K562 (cell line): ENCODE measurements at regions not wholly inside any gene's neighbourhood (a gene's known extent, or its start where the extent isn't known, plus 50 kb on each side); places are given as distances from the start of the nearest gene placed in this dataset.

Experiments
- ATAC-seq: fragments of 200-7000 bp; cut with Tn5 transposase; 3 replicates; pipeline ENCODE4 v1.9.1; 2020; ENCODE audit warnings: moderate library complexity
- BruUV-seq: library from RNA; stranded (reverse); fragments of 400-500 nt; replicated peaks from 2 replicates; lab custom pipeline; 2021; lab: Mats Ljungman, UMichigan
- CTCF ChIA-PET: fragments of 300-600 bp; formaldehyde crosslinking; extraction: SDS; loops from one replicate; lab custom pipeline; 2021; ENCODE audit warnings: low intra/inter-chr PET ratio; lab: Yijun Ruan, JAX
- POLR2A ChIA-PET: fragments of 300-600, 350-650 bp; sonication (Branson Sonifier 250); formaldehyde crosslinking; extraction: SDS; loops from one replicate; lab custom pipeline; 2021; ENCODE audit warnings: antibody characterized with exemption, inconsistent platforms; lab: Yijun Ruan, JAX
- DNase-seq, 4 experiments: peaks; one replicate each; pipeline versions ENCODE4 v3.0.0 to v3.0.0-alpha.2; 2011 to 2018; ENCODE audit warnings: low spot score in 3 of 4, mixed read lengths in 3 of 4; ENCODE audit errors: extremely low read depth in 1 of 4
- FAIRE-seq: peaks from 2 replicates; lab custom pipeline; 2011; peaks lifted over from hg19 to GRCh38; lab: Jason Lieb, UNC
- H2AFZ ChIP-seq: 2 replicates; pipeline ENCODE4 v1.6.0; 2011; ENCODE audit warnings: low read depth, low read length, control low read depth, inconsistent platforms
- H3K27ac ChIP-seq: fragments of 200-600 bp; 3 replicates; pipeline ENCODE4 v1.8.0; 2011; ENCODE audit warnings: low read depth, mild to moderate bottlenecking, control low read depth, inconsistent platforms, low read length, moderate library complexity, mixed read lengths; ENCODE audit errors: extremely low read depth
- H3K27me3 ChIP-seq, 2 experiments: fragments of 300-600 bp in 1 of 2; 2 replicates in 1 of 2; 3 replicates in 1 of 2; pipeline versions ENCODE4 v1.6.0 to v1.8.0; 2011; ENCODE audit warnings: inconsistent platforms in 2 of 2, low read length in 2 of 2, mild to moderate bottlenecking in 1 of 2, mixed read lengths in 1 of 2, moderate library complexity in 1 of 2; ENCODE audit not compliant: control insufficient read depth in 2 of 2, insufficient read depth in 2 of 2
- H3K36me3 ChIP-seq: fragments of 300-600 bp; 3 replicates; pipeline ENCODE4 v1.8.0; 2011; ENCODE audit warnings: mild to moderate bottlenecking, low read length, inconsistent platforms; ENCODE audit not compliant: control insufficient read depth, insufficient read depth
- H3K4me1 ChIP-seq, 2 experiments: fragments of 200-600 bp in 1 of 2; replicated peaks in 1 of 2; 2 replicates in 1 of 2; 3 replicates in 1 of 2; pipeline versions ENCODE4 v1.5.1 to v1.8.0; 2011; ENCODE audit warnings: inconsistent platforms in 2 of 2, low read length in 2 of 2, mild to moderate bottlenecking in 1 of 2, mixed read lengths in 1 of 2, moderate library complexity in 1 of 2; ENCODE audit not compliant: control insufficient read depth in 2 of 2, insufficient read depth in 2 of 2
- H3K4me2 ChIP-seq: 2 replicates; pipeline ENCODE4 v1.6.1; 2011; ENCODE audit warnings: low read length, control low read depth, inconsistent platforms, mixed read lengths; ENCODE audit not compliant: insufficient read depth
- H3K4me3 ChIP-seq: fragments of 200-600 bp; sonication (generic), shearing (Covaris generic); 2 replicates; pipeline ENCODE4 v1.5.1; 2016; ENCODE audit warnings: control low read depth, inconsistent platforms
- H3K79me2 ChIP-seq: fragments of 200-600 bp; 3 replicates; pipeline ENCODE4 v1.8.0; 2011; ENCODE audit warnings: low read length, inconsistent platforms; ENCODE audit not compliant: control insufficient read depth, insufficient read depth
- H3K9ac ChIP-seq, 2 experiments: 2 replicates each; pipeline versions ENCODE4 v1.6.0 to v1.6.1; 2011; ENCODE audit warnings: low read depth in 2 of 2, low read length in 2 of 2, control low read depth in 1 of 2, inconsistent platforms in 1 of 2, mild to moderate bottlenecking in 1 of 2, mixed read lengths in 1 of 2; ENCODE audit not compliant: insufficient read depth in 1 of 2
- H3K9me1 ChIP-seq: one replicate; pipeline ENCODE4 v1.6.0; 2011; ENCODE audit warnings: inconsistent platforms, mild to moderate bottlenecking, low read length, moderate library complexity; ENCODE audit not compliant: control insufficient read depth, insufficient read depth
- H3K9me3 ChIP-seq: replicated peaks from 2 replicates; pipeline ENCODE4 v1.5.1; 2011; ENCODE audit warnings: low read depth, low read length, inconsistent platforms; ENCODE audit not compliant: control insufficient read depth, insufficient read depth
- H4K20me1 ChIP-seq: replicated peaks from 2 replicates; pipeline ENCODE4 v1.6.1; 2011; ENCODE audit warnings: low read length, inconsistent platforms, mixed read lengths; ENCODE audit not compliant: control insufficient read depth, insufficient read depth
- CBFA2T3 ChIP-seq: fragments of 450-650 bp; IDR thresholded peaks from 2 replicates; pipeline ENCODE4 v1.6.1; 2017
- HCFC1 ChIP-seq: IDR thresholded peaks from 2 replicates; pipeline ENCODE4 v1.6.1; 2012; ENCODE audit warnings: low read depth, low read length, improper control_type of control experiment
- JUNB ChIP-seq: fragments of 450-650 bp; formaldehyde crosslinking; conservative IDR thresholded peaks from 2 replicates; pipeline ENCODE4 v1.4.0; 2020; ENCODE audit warnings: mild to moderate bottlenecking
- MYC ChIP-seq, 2 experiments: fragments of 250-450 bp in 1 of 2; sonication (Bioruptor Pico) in 1 of 2; IDR thresholded peaks; 2 replicates each; pipeline versions ENCODE4 v1.5.1 to v1.6.1; 2012 to 2021; ENCODE audit warnings: low read depth in 2 of 2, borderline replicate concordance in 1 of 2, improper control_type of control experiment in 1 of 2, low read length in 1 of 2, mild to moderate bottlenecking in 1 of 2, moderate library complexity in 1 of 2
- MYNN ChIP-seq, 2 experiments: sonication (generic); formaldehyde crosslinking in 1 of 2; IDR thresholded peaks; 2 replicates each; pipeline versions ENCODE4 v1.5.0 to v1.6.1; 2016 to 2020; ENCODE audit warnings: antibody characterized with exemption in 1 of 2, missing genetic modification reagents in 1 of 2
- NCOA2 ChIP-seq, 2 experiments: fragments of 450-650 bp; IDR thresholded peaks; 2 replicates each; pipeline ENCODE4 v1.6.1; 2018; ENCODE audit warnings: mild to moderate bottlenecking in 2 of 2, moderate library complexity in 1 of 2; ENCODE audit not compliant: partially characterized antibody in 2 of 2
- NFE2 ChIP-seq: IDR thresholded peaks from 2 replicates; pipeline ENCODE4 v1.6.1; 2014; ENCODE audit warnings: antibody characterized with exemption, low read depth
- PHF8 ChIP-seq: fragments of 200-600 bp; sonication (generic); IDR thresholded peaks from 2 replicates; pipeline ENCODE4 v1.6.1; 2012; ENCODE audit warnings: mixed run types, mild to moderate bottlenecking, inconsistent platforms, low read length, moderate library complexity, borderline replicate concordance
- POLR2H ChIP-seq: IDR thresholded peaks from 2 replicates; pipeline ENCODE4 v1.6.1; 2016; ENCODE audit warnings: missing genetic modification characterization, low read depth, mild to moderate bottlenecking, control low read depth, missing compliant biosample characterization, moderate library complexity
- RBM15 ChIP-seq: fragments of 200-400 bp; formaldehyde crosslinking; IDR thresholded peaks from 2 replicates; pipeline ENCODE4 v1.6.1; 2018; ENCODE audit warnings: mild to moderate bottlenecking, low read length, moderate library complexity; ENCODE audit not compliant: insufficient read depth
- ZNF224 ChIP-seq: sonication (generic); formaldehyde crosslinking; IDR thresholded peaks from 2 replicates; pipeline ENCODE4 v1.8.0; 2022; ENCODE audit warnings: mild to moderate bottlenecking, missing genetic modification reagents
- ZNF24 ChIP-seq: fragments of 450-650 bp; IDR thresholded peaks from 2 replicates; pipeline ENCODE4 v1.6.1; 2016
- ZNF507 ChIP-seq: conservative IDR thresholded peaks from 2 replicates; pipeline ENCODE4 v1.6.1; 2017; ENCODE audit warnings: missing genetic modification characterization, missing compliant biosample characterization
- WGBS: fragments of 100-300 bp; shearing (Covaris generic); methylation state at CpG from one replicate; pipeline ENCODE4 v1.1.6; 2016; ENCODE audit warnings: low coverage, mixed read lengths; ENCODE audit not compliant: insufficient coverage; ENCODE audit errors: missing lambda C conversion rate; 5-methylcytosine and 5-hydroxymethylcytosine counted together
- in situ Hi-C: fragments of 300-500 bp; cut with MboI; formaldehyde crosslinking; loops from 4 replicates; pipeline ENCODE4 v1.15.0; 2018; ENCODE audit warnings: inconsistent platforms, mixed read lengths
- intact Hi-C: fragments of 100-400 bp; cut with micrococcal nuclease; formaldehyde crosslinking; loops from 2 replicates; pipeline ENCODE4 v1.14.2; 2022
- TF ChIP-seq, protein P1 (sequence below): sonication (generic); formaldehyde crosslinking; IDR thresholded peaks from 2 replicates; pipeline ENCODE4 v1.8.1; 2023; ENCODE audit warnings: mild to moderate bottlenecking, missing genetic modification reagents
- TF ChIP-seq, protein P2 (sequence below): sonication (generic); formaldehyde crosslinking; IDR thresholded peaks from 2 replicates; pipeline ENCODE4 v1.5.0; 2020; ENCODE audit warnings: missing genetic modification reagents

DNA sequence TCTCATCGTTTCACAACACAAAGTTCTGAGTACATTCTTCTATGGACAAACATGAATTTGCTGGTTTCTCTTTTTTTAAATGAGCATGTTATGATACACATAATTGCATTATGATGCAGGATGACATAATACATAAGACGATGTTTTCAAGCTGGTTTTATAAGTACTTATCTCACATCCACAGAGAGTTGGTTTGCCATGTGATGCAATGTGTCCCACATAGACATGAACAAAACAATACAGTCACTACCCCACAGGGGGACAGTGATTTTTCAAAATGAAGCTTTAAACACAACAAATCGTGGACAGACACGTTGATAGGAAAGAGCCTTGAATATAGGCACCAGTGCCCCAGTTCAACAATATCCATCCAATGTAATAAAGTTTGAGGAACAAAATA, 447.1 kb downstream of the KLF12 start:
- Histone ChIP-seq H3K27me3 (no peaks in the 10 kb centered on the region), H3K4me2 (no peak overlapping the region), H2AFZ (no peak overlapping the region), H3K27ac (no peak overlapping the region), H3K4me3 (no peak overlapping the region), H3K9me1 (no peaks in the 10 kb centered on the region), H3K9me3 (no peaks in the 10 kb centered on the region), H3K36me3 (no peaks in the 10 kb centered on the region), H3K9ac (no peak overlapping the region), H3K4me1 (no peaks in the 10 kb centered on the region), H3K79me2 (no peaks in the 10 kb centered on the region), H4K20me1 (no peaks in the 10 kb centered on the region)
- CTCF ChIA-PET, result no interaction called here
- in situ Hi-C loops (no loop called here), intact Hi-C loops (no loop called here)
- ATAC-seq, result no peak
- no TSS peak for BruUV-seq
- no peak for DNase-seq
- 0% methylated on average over 4 of the region's 4 CpGs for WGBS
- POLR2A ChIA-PET, result no interaction called here
- TF ChIP-seq ZNF507 (tag) (no peak), CBFA2T3 (0 out of 2 replicates have a peak, but pooled peaks have one; percentile 7)
- no peak for FAIRE-seq

DNA sequence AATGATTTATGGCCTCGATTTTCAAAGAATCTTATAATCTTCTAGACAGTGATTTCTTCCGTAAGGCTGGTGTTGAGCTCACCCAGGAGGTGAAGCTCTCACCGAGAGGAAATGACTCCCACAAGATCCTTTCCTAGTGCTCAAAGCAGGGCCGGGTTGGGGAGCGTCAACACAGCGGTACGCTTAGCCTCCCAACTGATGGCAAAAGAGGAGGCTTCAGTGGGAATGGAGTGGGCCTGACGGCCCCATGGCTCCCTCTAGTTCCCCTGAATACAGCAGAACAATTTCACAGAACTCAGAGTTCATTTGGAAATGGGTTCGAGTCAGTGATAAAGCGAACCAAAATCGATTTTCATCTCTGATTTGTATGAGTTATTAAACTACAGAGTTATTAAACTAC, 449.5 kb downstream of the KLF12 start:
- H3K79me2 ChIP-seq, result no peaks in the 10 kb centered on the region
- intact Hi-C loops (no loop called here), in situ Hi-C loops (no loop called here)
- ATAC-seq, result no peak
- no TSS peak for BruUV-seq
- no peaks in the 10 kb centered on the region for H3K9me3 ChIP-seq
- no peak for FAIRE-seq
- no peaks in the 10 kb centered on the region for H3K9me1 ChIP-seq
- POLR2A ChIA-PET, result no interaction called here
- no peak overlapping the region for H3K4me3 ChIP-seq
- 0% methylated on average over 11 of the region's 11 CpGs for WGBS
- no peak overlapping the region for H2AFZ ChIP-seq
- DNase-seq, result no peak
- CTCF ChIA-PET, result no interaction called here
- H3K27me3 ChIP-seq, result no peaks in the 10 kb centered on the region
- H3K27ac ChIP-seq, result no peak overlapping the region
- no peaks in the 10 kb centered on the region for H3K36me3 ChIP-seq
- no peak overlapping the region for H3K4me2 ChIP-seq
- H3K9ac ChIP-seq, result no peak overlapping the region
- no peaks in the 10 kb centered on the region for H3K4me1 ChIP-seq
- no peaks in the 10 kb centered on the region for H4K20me1 ChIP-seq
- TF ChIP-seq RBM15 (no peak), MYC (IDR thresholded peaks at IDR 0.05; ENCODE audit: low read depth, low read length) (no peak), MYC (CRISPR knock-in tag; IDR thresholded peaks at IDR 0.05; ENCODE audit: borderline replicate concordance, low read depth) (no peak), NCOA2 (IDR thresholded peaks at IDR 0.05; ENCODE audit: partially characterized antibody in 2 of 2) (no peak), ZNF224 (CRISPR knock-in tag) (no peak), PHF8 (no peak), POLR2H (tag) (no peak), HCFC1 (no peak), NFE2 (no peak), MYNN (IDR thresholded peaks at IDR 0.05) (no peak), MYNN (CRISPR knock-in tag; IDR thresholded peaks at IDR 0.05) (no peak), JUNB (CRISPR knock-in tag) (no peak), ZNF24 (no peak)
- TF ChIP-seq, protein P1, sequence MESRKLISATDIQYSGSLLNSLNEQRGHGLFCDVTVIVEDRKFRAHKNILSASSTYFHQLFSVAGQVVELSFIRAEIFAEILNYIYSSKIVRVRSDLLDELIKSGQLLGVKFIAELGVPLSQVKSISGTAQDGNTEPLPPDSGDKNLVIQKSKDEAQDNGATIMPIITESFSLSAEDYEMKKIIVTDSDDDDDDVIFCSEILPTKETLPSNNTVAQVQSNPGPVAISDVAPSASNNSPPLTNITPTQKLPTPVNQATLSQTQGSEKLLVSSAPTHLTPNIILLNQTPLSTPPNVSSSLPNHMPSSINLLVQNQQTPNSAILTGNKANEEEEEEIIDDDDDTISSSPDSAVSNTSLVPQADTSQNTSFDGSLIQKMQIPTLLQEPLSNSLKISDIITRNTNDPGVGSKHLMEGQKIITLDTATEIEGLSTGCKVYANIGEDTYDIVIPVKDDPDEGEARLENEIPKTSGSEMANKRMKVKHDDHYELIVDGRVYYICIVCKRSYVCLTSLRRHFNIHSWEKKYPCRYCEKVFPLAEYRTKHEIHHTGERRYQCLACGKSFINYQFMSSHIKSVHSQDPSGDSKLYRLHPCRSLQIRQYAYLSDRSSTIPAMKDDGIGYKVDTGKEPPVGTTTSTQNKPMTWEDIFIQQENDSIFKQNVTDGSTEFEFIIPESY, result no peak
- TF ChIP-seq, protein P2, sequence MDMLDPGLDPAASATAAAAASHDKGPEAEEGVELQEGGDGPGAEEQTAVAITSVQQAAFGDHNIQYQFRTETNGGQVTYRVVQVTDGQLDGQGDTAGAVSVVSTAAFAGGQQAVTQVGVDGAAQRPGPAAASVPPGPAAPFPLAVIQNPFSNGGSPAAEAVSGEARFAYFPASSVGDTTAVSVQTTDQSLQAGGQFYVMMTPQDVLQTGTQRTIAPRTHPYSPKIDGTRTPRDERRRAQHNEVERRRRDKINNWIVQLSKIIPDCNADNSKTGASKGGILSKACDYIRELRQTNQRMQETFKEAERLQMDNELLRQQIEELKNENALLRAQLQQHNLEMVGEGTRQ (CRISPR knock-in tag), result no peak
